ENCODE measurements at regions not wholly inside any gene's neighbourhood (a gene's known extent, or its start where the extent isn't known, plus 50 kb on each side); places are given as distances from the start of the nearest gene placed in this dataset.

- DNase-seq (ENCODE audit: low read depth), result no peak
These were observed 50.8 kb downstream of the RBM27 start for GRCh38 chr5:146254223-146254622.

GRCh38 chr5:146273109-146273508 is 65.5 kb upstream of the POU4F3 start:
- no peak for DNase-seq (ENCODE audit: low read depth)

GRCh38 chr5:146283344-146283761 is 55.3 kb upstream of the POU4F3 start:
- DNase-seq (ENCODE audit: low read depth), result peak; percentile 93

GRCh38 chr5:146284016-146284415 is 54.6 kb upstream of the POU4F3 start:
- DNase-seq (ENCODE audit: low read depth), result peak; percentile 13

Measured in LHCN-M2 (cell line).